ENCODE measurements at regions not wholly inside any gene's neighbourhood (a gene's known extent, or its start where the extent isn't known, plus 50 kb on each side); places are given as distances from the start of the nearest gene placed in this dataset.
"Not testable (repeated sequence)": the region's sequence is repeated elsewhere in the genome, so short reads cannot be mapped to it uniquely, and the experiment has no call there.

- WGBS, 2 donors (ENCODE audit: extremely low coverage in 2 of 2, insufficient read length in 2 of 2, insufficient replicate concordance in 1 of 2): no CpG with 5 or more reads among the region's 8 CpGs
These were observed 73.5 kb upstream of the SRD5A3 start for GRCh38 chr4:55272589-55272988.

GRCh38 chr4:55277011-55277410 is 69.0 kb upstream of the SRD5A3 start:
- Histone ChIP-seq H2BK120ac (ENCODE audit: low read depth, low read length) (no peak overlapping the region), H4K91ac (ENCODE audit: low read depth, low read length, poor library complexity) (no peak overlapping the region), H3K9ac (ENCODE audit: low read depth, low read length, poor library complexity) (no peak overlapping the region), H3K4ac (ENCODE audit: low read length) (no peak overlapping the region), H3K36me3 (replicated peaks in 1 of 2; ENCODE audit: control insufficient read depth in 2 of 2, insufficient read depth in 2 of 2, low read length in 2 of 2) (no peaks in the 10 kb centered on the region), H2BK15ac (ENCODE audit: low read length) (no peak overlapping the region), H3K4me3 (ENCODE audit: low read length in 2 of 2) (no peak overlapping the region), H2AK5ac (ENCODE audit: low read depth, low read length) (no peak overlapping the region), H3K9me3 (replicated peaks in 1 of 2; ENCODE audit: control insufficient read depth in 2 of 2, insufficient read depth in 1 of 2, low read depth in 1 of 2, low read length in 2 of 2) (no peaks in the 10 kb centered on the region), H4K8ac (ENCODE audit: low read depth, low read length) (no peak overlapping the region), H3K4me2 (ENCODE audit: insufficient read depth, low read length, poor library complexity, severe bottlenecking) (no peak overlapping the region), H3K27ac (replicated peaks; ENCODE audit: low read length) (no peak overlapping the region), H3K14ac (ENCODE audit: low read length) (no peak overlapping the region), H2BK5ac (ENCODE audit: low read length) (no peak overlapping the region), H3K23ac (ENCODE audit: low read depth, low read length, poor library complexity) (no peak overlapping the region), H2BK12ac (ENCODE audit: low read length) (no peak overlapping the region), H3K79me1 (ENCODE audit: low read depth, low read length) (no peaks in the 10 kb centered on the region), H2AFZ (ENCODE audit: low read length) (no peak overlapping the region), H3K27me3 (ENCODE audit: control insufficient read depth in 3 of 3, insufficient read depth in 3 of 3, low read depth in 1 of 3, low read length in 3 of 3) (no peaks in the 10 kb centered on the region), H3K4me1 (ENCODE audit: control insufficient read depth in 2 of 2, insufficient read depth in 1 of 2, low read depth in 1 of 2, low read length in 2 of 2) (no peaks in the 10 kb centered on the region), H3K18ac (ENCODE audit: low read length) (no peak overlapping the region)
- DNase-seq (ENCODE audit: low spot score): no peak
- WGBS, 2 donors (ENCODE audit: extremely low coverage in 2 of 2, insufficient read length in 2 of 2, insufficient replicate concordance in 1 of 2): no CpG with 5 or more reads among the region's 2 CpGs

More at GRCh38 chr4:55272589-55272988, 73.5 kb upstream of the SRD5A3 start:
- Histone ChIP-seq H3K23ac (ENCODE audit: low read depth, low read length, poor library complexity) (no peak overlapping the region), H2BK12ac (ENCODE audit: low read length) (no peak overlapping the region), H3K14ac (ENCODE audit: low read length) (no peak overlapping the region), H3K27me3 (ENCODE audit: control insufficient read depth in 3 of 3, insufficient read depth in 3 of 3, low read depth in 1 of 3, low read length in 3 of 3) (no peaks in the 10 kb centered on the region), H3K27ac (replicated peaks; ENCODE audit: low read length) (no peak overlapping the region), H3K79me1 (ENCODE audit: low read depth, low read length) (no peaks in the 10 kb centered on the region), H2BK5ac (ENCODE audit: low read length) (no peak overlapping the region), H2BK15ac (ENCODE audit: low read length) (no peak overlapping the region), H2AK5ac (ENCODE audit: low read depth, low read length) (no peak overlapping the region), H3K4ac (ENCODE audit: low read length) (no peak overlapping the region), H3K4me3 (ENCODE audit: low read length in 2 of 2) (no peak overlapping the region), H2BK120ac (ENCODE audit: low read depth, low read length) (no peak overlapping the region), H3K9ac (ENCODE audit: low read depth, low read length, poor library complexity) (no peak overlapping the region), H2AFZ (ENCODE audit: low read length) (no peak overlapping the region), H3K4me1 (ENCODE audit: control insufficient read depth in 2 of 2, insufficient read depth in 1 of 2, low read depth in 1 of 2, low read length in 2 of 2) (no peaks in the 10 kb centered on the region), H4K91ac (ENCODE audit: low read depth, low read length, poor library complexity) (no peak overlapping the region), H3K18ac (ENCODE audit: low read length) (no peak overlapping the region), H3K4me2 (ENCODE audit: insufficient read depth, low read length, poor library complexity, severe bottlenecking) (no peak overlapping the region), H3K36me3 (replicated peaks in 1 of 2; ENCODE audit: control insufficient read depth in 2 of 2, insufficient read depth in 2 of 2, low read length in 2 of 2) (no peaks in the 10 kb centered on the region), H3K9me3 (replicated peaks in 1 of 2; ENCODE audit: control insufficient read depth in 2 of 2, insufficient read depth in 1 of 2, low read depth in 1 of 2, low read length in 2 of 2) (no peaks in the 10 kb centered on the region), H4K8ac (ENCODE audit: low read depth, low read length) (no peak overlapping the region)
- no peak for DNase-seq (ENCODE audit: low spot score)

- no peak overlapping the region for H4K91ac ChIP-seq (ENCODE audit: low read depth, low read length, poor library complexity)
- DNase-seq (ENCODE audit: low spot score): no peak
- H2AK5ac ChIP-seq (ENCODE audit: low read depth, low read length): no peak overlapping the region
- no peaks in the 10 kb centered on the region for H3K4me1 ChIP-seq (ENCODE audit: control insufficient read depth in 2 of 2, insufficient read depth in 1 of 2, low read depth in 1 of 2, low read length in 2 of 2)
- no peaks in the 10 kb centered on the region for H3K36me3 ChIP-seq (replicated peaks in 1 of 2; ENCODE audit: control insufficient read depth in 2 of 2, insufficient read depth in 2 of 2, low read length in 2 of 2)
- H3K4me3 ChIP-seq (ENCODE audit: low read length in 2 of 2): no peak overlapping the region
- no peaks in the 10 kb centered on the region for H3K79me1 ChIP-seq (ENCODE audit: low read depth, low read length)
- H3K27me3 ChIP-seq (ENCODE audit: control insufficient read depth in 3 of 3, insufficient read depth in 3 of 3, low read depth in 1 of 3, low read length in 3 of 3): no peaks in the 10 kb centered on the region
- H3K4ac ChIP-seq (ENCODE audit: low read length): no peak overlapping the region
- no peak overlapping the region for H2BK120ac ChIP-seq (ENCODE audit: low read depth, low read length)
- H4K8ac ChIP-seq (ENCODE audit: low read depth, low read length): no peak overlapping the region
- no peak overlapping the region for H3K14ac ChIP-seq (ENCODE audit: low read length)
- WGBS, 2 donors (ENCODE audit: extremely low coverage in 2 of 2, insufficient read length in 2 of 2, insufficient replicate concordance in 1 of 2): no CpG with 5 or more reads among the region's 1 CpG
- no peak overlapping the region for H3K9ac ChIP-seq (ENCODE audit: low read depth, low read length, poor library complexity)
- no peak overlapping the region for H2BK5ac ChIP-seq (ENCODE audit: low read length)
- H3K18ac ChIP-seq (ENCODE audit: low read length): no peak overlapping the region
- no peak overlapping the region for H3K27ac ChIP-seq (replicated peaks; ENCODE audit: low read length)
- no peaks in the 10 kb centered on the region for H3K9me3 ChIP-seq (replicated peaks in 1 of 2; ENCODE audit: control insufficient read depth in 2 of 2, insufficient read depth in 1 of 2, low read depth in 1 of 2, low read length in 2 of 2)
- no peak overlapping the region for H3K23ac ChIP-seq (ENCODE audit: low read depth, low read length, poor library complexity)
- no peak overlapping the region for H3K4me2 ChIP-seq (ENCODE audit: insufficient read depth, low read length, poor library complexity, severe bottlenecking)
- H2AFZ ChIP-seq (ENCODE audit: low read length): no peak overlapping the region
- H2BK15ac ChIP-seq (ENCODE audit: low read length): no peak overlapping the region
- no peak overlapping the region for H2BK12ac ChIP-seq (ENCODE audit: low read length)
These were observed 67.7 kb upstream of the SRD5A3 start for GRCh38 chr4:55278316-55278715.

GRCh38 chr4:55280474-55280873 is 65.6 kb upstream of the SRD5A3 start:
- not testable (repeated sequence) for H3K79me1 ChIP-seq (ENCODE audit: low read depth, low read length); H2AK5ac ChIP-seq (ENCODE audit: low read depth, low read length); H3K18ac ChIP-seq (ENCODE audit: low read length); H3K4ac ChIP-seq (ENCODE audit: low read length); H3K9ac ChIP-seq (ENCODE audit: low read depth, low read length, poor library complexity); H2BK120ac ChIP-seq (ENCODE audit: low read depth, low read length); H3K9me3 ChIP-seq (replicated peaks in 1 of 2; ENCODE audit: control insufficient read depth in 2 of 2, insufficient read depth in 1 of 2, low read depth in 1 of 2, low read length in 2 of 2); H3K4me1 ChIP-seq (ENCODE audit: control insufficient read depth in 2 of 2, insufficient read depth in 1 of 2, low read depth in 1 of 2, low read length in 2 of 2); H3K27ac ChIP-seq (replicated peaks; ENCODE audit: low read length); H2BK5ac ChIP-seq (ENCODE audit: low read length); H3K36me3 ChIP-seq (replicated peaks in 1 of 2; ENCODE audit: control insufficient read depth in 2 of 2, insufficient read depth in 2 of 2, low read length in 2 of 2); H4K91ac ChIP-seq (ENCODE audit: low read depth, low read length, poor library complexity); H2BK15ac ChIP-seq (ENCODE audit: low read length); H4K8ac ChIP-seq (ENCODE audit: low read depth, low read length); H3K4me2 ChIP-seq (ENCODE audit: insufficient read depth, low read length, poor library complexity, severe bottlenecking); H2BK12ac ChIP-seq (ENCODE audit: low read length); H3K23ac ChIP-seq (ENCODE audit: low read depth, low read length, poor library complexity); H3K4me3 ChIP-seq (ENCODE audit: low read length in 2 of 2); H3K14ac ChIP-seq (ENCODE audit: low read length); H2AFZ ChIP-seq (ENCODE audit: low read length); DNase-seq (ENCODE audit: low spot score); H3K27me3 ChIP-seq (ENCODE audit: control insufficient read depth in 3 of 3, insufficient read depth in 3 of 3, low read depth in 1 of 3, low read length in 3 of 3)
- no CpG with 5 or more reads among the region's 7 CpGs for whole genome bisulfite sequencing, 2 donors (ENCODE audit: extremely low coverage in 2 of 2, insufficient read length in 2 of 2, insufficient replicate concordance in 1 of 2)

Data from neuronal stem cell (in vitro differentiated cells).